Breast epithelium (tissue), 4 donors: ENCODE measurements at regions not wholly inside any gene's neighbourhood (a gene's known extent, or its start where the extent isn't known, plus 50 kb on each side); places are given as distances from the start of the nearest gene placed in this dataset.

Experiments used
- DNase-seq, 2 donors: peaks; one replicate each; pipeline ENCODE4 v3.0.0-alpha.2; 2019; ENCODE audit warnings: low spot score in 2 of 2
- H3K27ac ChIP-seq, 2 donors: fragments of 200-600 bp; sonication (generic) in 1 of 2; one replicate each; pipeline ENCODE4 v1.5.1; 2016 to 2019; ENCODE audit warnings: mild to moderate bottlenecking in 1 of 2
- H3K27me3 ChIP-seq, 2 donors: fragments of 200-600 bp; sonication (generic) in 1 of 2; one replicate each; pipeline versions ENCODE4 v1.5.1 to v1.6.0; 2017 to 2019; ENCODE audit warnings: control low read depth in 1 of 2, mild to moderate bottlenecking in 1 of 2
- H3K36me3 ChIP-seq: fragments of 200-600 bp; one replicate; pipeline ENCODE4 v1.5.1; 2019
- H3K4me1 ChIP-seq, 2 donors: fragments of 200-600 bp; sonication (generic); one replicate each; pipeline ENCODE4 v1.5.1; 2016 to 2019; ENCODE audit warnings: control low read depth in 1 of 2
- H3K4me3 ChIP-seq, 3 donors: fragments of 200-600 bp; sonication (generic); 1 replicate in 2 of 3; 2 replicates in 1 of 3; pipeline ENCODE4 v1.5.1; 2016 to 2019; ENCODE audit warnings: mild to moderate bottlenecking in 3 of 3, moderate library complexity in 2 of 3
- H3K9me3 ChIP-seq, 2 donors: fragments of 200-600 bp; sonication (generic) in 1 of 2; one replicate each; pipeline ENCODE4 v1.5.1; 2016 to 2019; ENCODE audit warnings: control low read depth in 1 of 2
- CTCF ChIP-seq, 3 donors: fragments of 450-650 bp; IDR thresholded peaks; one replicate each; pipeline ENCODE4 v1.5.1; 2016 to 2017; ENCODE audit warnings: antibody characterized with exemption in 3 of 3, mild to moderate bottlenecking in 3 of 3, moderate library complexity in 3 of 3
- POLR2A ChIP-seq: fragments of 450-650 bp; IDR thresholded peaks from one replicate; pipeline ENCODE4 v1.6.1; 2016; ENCODE audit warnings: antibody characterized with exemption, mild to moderate bottlenecking, moderate library complexity
- POLR2AphosphoS5 ChIP-seq, 3 donors: sonication (generic); formaldehyde crosslinking; IDR thresholded peaks; one replicate each; pipeline ENCODE4 v1.6.1; 2017; ENCODE audit warnings: antibody characterized with exemption in 3 of 3
- intact Hi-C: fragments of 100-400 bp; cut with DNase I; formaldehyde crosslinking; loops from one replicate; pipeline ENCODE4 v1.15.1; 2023; ENCODE audit warnings: low total_unique reads

- Histone ChIP-seq H3K36me3 (no peaks in the 10 kb centered on the region), H3K27ac (no peak overlapping the region), H3K4me1 (no peaks in the 10 kb centered on the region), H3K9me3 (no peaks in the 10 kb centered on the region), H3K27me3 (no peaks in the 10 kb centered on the region), H3K4me3 (no peak overlapping the region)
- intact Hi-C loops = no loop called here
- TF ChIP-seq POLR2AphosphoS5 (IDR thresholded peaks at IDR 0.05) (no peak), POLR2A (no peak), CTCF (IDR thresholded peaks at IDR 0.05) (no peak)
- no peak for DNase-seq
Measured at GRCh38 chr4:43130228-43131021, 237.9 kb downstream of the GRXCR1 start.

GRCh38 chr4:43132010-43132582 lies 239.6 kb downstream of the GRXCR1 start:
- H3K4me3 ChIP-seq = no peak overlapping the region
- intact Hi-C loops = no loop called here
- H3K9me3 ChIP-seq = no peaks in the 10 kb centered on the region
- DNase-seq = no peak
- H3K4me1 ChIP-seq = no peaks in the 10 kb centered on the region
- no peaks in the 10 kb centered on the region for H3K36me3 ChIP-seq
- no peaks in the 10 kb centered on the region for H3K27me3 ChIP-seq
- H3K27ac ChIP-seq = no peak overlapping the region
- TF ChIP-seq POLR2AphosphoS5 (IDR thresholded peaks at IDR 0.05) = no peak
- TF ChIP-seq POLR2A = no peak
- TF ChIP-seq CTCF (IDR thresholded peaks at IDR 0.05) = no peak

GRCh38 chr4:43133566-43133965 lies 241.1 kb downstream of the GRXCR1 start:
- H3K4me3 ChIP-seq = no peak overlapping the region
- TF ChIP-seq POLR2A = no peak
- TF ChIP-seq POLR2AphosphoS5 (IDR thresholded peaks at IDR 0.05) = no peak
- TF ChIP-seq CTCF (IDR thresholded peaks at IDR 0.05) = no peak
- H3K9me3 ChIP-seq = no peaks in the 10 kb centered on the region
- H3K27ac ChIP-seq = no peak overlapping the region
- intact Hi-C loops = no loop called here
- H3K27me3 ChIP-seq = no peaks in the 10 kb centered on the region
- DNase-seq = no peak
- H3K36me3 ChIP-seq = no peaks in the 10 kb centered on the region
- H3K4me1 ChIP-seq = no peaks in the 10 kb centered on the region

GRCh38 chr4:43136752-43137151 lies 244.2 kb downstream of the GRXCR1 start:
- DNase-seq = no peak
- TF ChIP-seq CTCF (IDR thresholded peaks at IDR 0.05) (no peak), POLR2A (no peak), POLR2AphosphoS5 (IDR thresholded peaks at IDR 0.05) (no peak)
- H3K4me3 ChIP-seq = no peak overlapping the region
- H3K27me3 ChIP-seq = no peaks in the 10 kb centered on the region
- no peaks in the 10 kb centered on the region for H3K9me3 ChIP-seq
- H3K36me3 ChIP-seq = no peaks in the 10 kb centered on the region
- intact Hi-C loops = no loop called here
- H3K4me1 ChIP-seq = no peaks in the 10 kb centered on the region
- H3K27ac ChIP-seq = no peak overlapping the region

- H3K27me3 ChIP-seq = no peaks in the 10 kb centered on the region
- no peaks in the 10 kb centered on the region for H3K36me3 ChIP-seq
- no peaks in the 10 kb centered on the region for H3K4me1 ChIP-seq
- TF ChIP-seq POLR2AphosphoS5 (IDR thresholded peaks at IDR 0.05) (no peak), CTCF (IDR thresholded peaks at IDR 0.05) (no peak), POLR2A (no peak)
- intact Hi-C loops = no loop called here
- DNase-seq = no peak
- H3K9me3 ChIP-seq = no peaks in the 10 kb centered on the region
- H3K27ac ChIP-seq = no peak overlapping the region
- no peak overlapping the region for H3K4me3 ChIP-seq
Measured at GRCh38 chr4:43146198-43146597, 253.7 kb downstream of the GRXCR1 start.
